NT2/D1 (cell line): ENCODE measurements at regions not wholly inside any gene's neighbourhood (a gene's known extent, or its start where the extent isn't known, plus 50 kb on each side); places are given as distances from the start of the nearest gene placed in this dataset.

Experiments
- DNase-seq: peaks from one replicate; pipeline ENCODE4 v3.0.0-alpha.2; 2011; ENCODE audit warnings: low read depth, low spot score
- H3K27me3 ChIP-seq: 2 replicates; pipeline ENCODE4 v1.6.0; 2011; ENCODE audit warnings: mild to moderate bottlenecking; ENCODE audit not compliant: insufficient read length, insufficient read depth
- H3K36me3 ChIP-seq: 2 replicates; pipeline ENCODE4 v1.6.1; 2011; ENCODE audit warnings: mild to moderate bottlenecking, low read length, mixed read lengths; ENCODE audit not compliant: insufficient read depth, insufficient read length
- H3K4me1 ChIP-seq: 2 replicates; pipeline ENCODE4 v1.5.1; 2011; ENCODE audit not compliant: insufficient read depth, insufficient read length
- H3K4me3 ChIP-seq: 2 replicates; pipeline ENCODE4 v1.5.1; 2011; ENCODE audit warnings: low read depth; ENCODE audit not compliant: insufficient read length
- H3K9ac ChIP-seq: 2 replicates; pipeline ENCODE4 v1.6.0; 2011; ENCODE audit warnings: low read depth; ENCODE audit not compliant: insufficient read length
- H3K9me3 ChIP-seq: 2 replicates; pipeline ENCODE4 v1.5.1; 2011; ENCODE audit warnings: mild to moderate bottlenecking, low read length; ENCODE audit not compliant: insufficient read depth
- SUZ12 ChIP-seq: IDR thresholded peaks from 2 replicates; pipeline ENCODE4 v1.6.1; 2011; ENCODE audit not compliant: insufficient read length, insufficient read depth; ENCODE audit errors: extremely low read depth
- YY1 ChIP-seq: IDR thresholded peaks from 2 replicates; pipeline ENCODE4 v1.6.1; 2011; ENCODE audit not compliant: insufficient read length, insufficient read depth
- ZNF274 ChIP-seq: IDR thresholded peaks from 2 replicates; pipeline ENCODE4 v1.6.1; 2011; ENCODE audit warnings: mild to moderate bottlenecking, low read depth, low read length

DNA sequence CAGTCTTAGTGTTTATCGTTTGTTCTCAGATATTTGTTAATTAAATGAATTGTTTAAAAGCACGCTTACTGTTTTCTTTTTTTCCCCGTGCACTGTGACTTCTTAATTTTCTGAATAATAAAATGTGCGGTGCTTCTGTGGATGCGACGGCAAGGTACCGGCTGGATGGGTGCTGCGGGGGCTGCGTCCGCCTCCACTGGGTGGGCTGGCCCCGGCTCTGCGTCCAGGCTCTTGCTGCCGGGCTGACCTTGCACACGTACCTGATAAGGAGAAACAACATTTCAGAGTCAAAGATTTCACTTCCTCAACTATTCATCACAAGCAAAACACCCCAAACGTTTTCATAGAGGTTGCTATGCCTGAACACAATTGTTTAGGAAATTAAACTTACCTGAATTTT lies 404.0 kb upstream of the IRX1 start:
- no peak overlapping the region for H3K9ac ChIP-seq
- no peak for TF ChIP-seq YY1
- no peak for TF ChIP-seq SUZ12
- TF ChIP-seq ZNF274 = no peak
- no peaks in the 10 kb centered on the region for H3K9me3 ChIP-seq
- no peaks in the 10 kb centered on the region for H3K36me3 ChIP-seq
- H3K4me3 ChIP-seq = no peak overlapping the region
- H3K4me1 ChIP-seq = no peaks in the 10 kb centered on the region
- no peaks in the 10 kb centered on the region for H3K27me3 ChIP-seq
- no peak for DNase-seq

DNA sequence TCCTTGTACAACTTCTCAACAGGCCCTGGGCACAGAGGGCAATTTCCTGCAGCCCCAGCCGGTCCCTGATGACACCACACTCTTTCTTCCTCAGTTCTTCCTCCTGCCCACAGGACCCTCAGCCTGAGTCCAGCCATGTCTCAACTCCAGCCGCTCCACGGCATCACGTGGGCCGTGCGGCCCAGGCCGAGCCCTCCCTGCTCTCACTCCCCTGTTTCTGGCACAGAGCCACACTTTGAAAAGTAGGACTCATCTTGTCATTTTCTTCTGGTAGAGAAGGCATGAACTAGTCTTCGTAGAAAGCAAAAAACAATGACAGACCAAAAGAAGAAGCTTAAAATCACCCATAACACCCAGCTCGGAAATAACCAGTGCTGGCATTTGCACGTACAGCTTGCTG lies 404.7 kb upstream of the IRX1 start:
- no peak overlapping the region for H3K4me3 ChIP-seq
- no peak overlapping the region for H3K9ac ChIP-seq
- no peaks in the 10 kb centered on the region for H3K27me3 ChIP-seq
- TF ChIP-seq YY1 (no peak), ZNF274 (no peak), SUZ12 (no peak)
- no peak for DNase-seq
- no peaks in the 10 kb centered on the region for H3K36me3 ChIP-seq
- H3K9me3 ChIP-seq = no peaks in the 10 kb centered on the region
- H3K4me1 ChIP-seq = no peaks in the 10 kb centered on the region

DNA sequence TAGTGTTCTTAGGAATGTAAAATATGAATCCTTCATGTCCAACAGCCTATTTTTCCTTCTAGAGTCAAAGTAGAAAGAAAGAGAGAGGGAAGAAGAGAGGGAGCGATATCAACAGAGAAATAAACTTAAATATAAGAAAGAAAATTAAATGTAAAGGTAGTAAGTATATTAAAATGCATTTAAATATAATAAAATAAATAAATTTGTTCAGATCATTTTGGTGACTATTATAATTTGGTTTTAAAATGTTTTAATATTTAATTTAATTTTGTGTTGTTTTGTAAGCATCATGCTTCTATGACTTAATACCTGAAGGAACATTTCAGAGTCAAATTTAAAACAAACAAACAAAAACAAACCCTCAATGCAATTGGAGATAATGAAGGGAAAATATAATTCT lies 405.2 kb upstream of the IRX1 start:
- Histone ChIP-seq H3K4me3 (no peak overlapping the region), H3K27me3 (no peaks in the 10 kb centered on the region), H3K36me3 (no peaks in the 10 kb centered on the region), H3K9me3 (no peaks in the 10 kb centered on the region), H3K9ac (no peak overlapping the region), H3K4me1 (no peaks in the 10 kb centered on the region)
- TF ChIP-seq SUZ12 (no peak), YY1 (no peak), ZNF274 (no peak)
- DNase-seq = no peak

DNA sequence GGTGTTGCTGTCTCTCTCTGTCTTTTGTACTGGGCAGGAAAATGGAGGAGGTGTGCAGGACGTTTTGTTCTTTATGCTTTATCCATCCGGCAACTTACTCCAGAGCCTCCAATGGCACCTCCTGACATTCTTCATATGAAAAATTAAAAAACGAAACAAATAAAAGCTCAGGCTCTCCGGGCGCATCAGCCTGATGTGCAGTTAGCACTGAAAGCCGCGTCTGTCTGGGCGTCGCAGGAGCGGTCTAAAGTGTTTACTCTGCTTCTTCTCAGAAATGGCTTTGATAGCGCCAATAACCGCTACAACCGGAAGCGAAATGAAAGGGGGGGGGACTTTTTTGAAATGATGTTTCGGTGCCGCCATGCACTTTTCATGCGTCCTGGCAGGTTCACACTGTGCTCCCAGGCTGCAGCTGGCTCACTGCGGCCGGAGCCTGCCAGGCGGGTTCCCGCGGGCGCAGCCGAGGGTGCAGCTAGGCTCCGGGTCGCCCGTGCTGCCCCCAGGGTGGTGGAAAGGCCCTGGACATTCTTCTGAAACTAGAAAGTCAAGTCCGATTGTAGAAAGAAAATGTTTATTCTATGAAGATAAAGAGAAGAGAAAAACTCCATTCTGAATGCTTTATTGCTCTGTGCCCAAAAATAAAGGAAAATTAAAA lies 407.7 kb upstream of the IRX1 start:
- no peak for DNase-seq
- no peaks in the 10 kb centered on the region for H3K27me3 ChIP-seq
- H3K36me3 ChIP-seq = no peaks in the 10 kb centered on the region
- H3K9me3 ChIP-seq = no peaks in the 10 kb centered on the region
- TF ChIP-seq YY1 (no peak), SUZ12 (no peak), ZNF274 (no peak)
- H3K4me3 ChIP-seq = no peak overlapping the region
- no peaks in the 10 kb centered on the region for H3K4me1 ChIP-seq
- H3K9ac ChIP-seq = no peak overlapping the region

DNA sequence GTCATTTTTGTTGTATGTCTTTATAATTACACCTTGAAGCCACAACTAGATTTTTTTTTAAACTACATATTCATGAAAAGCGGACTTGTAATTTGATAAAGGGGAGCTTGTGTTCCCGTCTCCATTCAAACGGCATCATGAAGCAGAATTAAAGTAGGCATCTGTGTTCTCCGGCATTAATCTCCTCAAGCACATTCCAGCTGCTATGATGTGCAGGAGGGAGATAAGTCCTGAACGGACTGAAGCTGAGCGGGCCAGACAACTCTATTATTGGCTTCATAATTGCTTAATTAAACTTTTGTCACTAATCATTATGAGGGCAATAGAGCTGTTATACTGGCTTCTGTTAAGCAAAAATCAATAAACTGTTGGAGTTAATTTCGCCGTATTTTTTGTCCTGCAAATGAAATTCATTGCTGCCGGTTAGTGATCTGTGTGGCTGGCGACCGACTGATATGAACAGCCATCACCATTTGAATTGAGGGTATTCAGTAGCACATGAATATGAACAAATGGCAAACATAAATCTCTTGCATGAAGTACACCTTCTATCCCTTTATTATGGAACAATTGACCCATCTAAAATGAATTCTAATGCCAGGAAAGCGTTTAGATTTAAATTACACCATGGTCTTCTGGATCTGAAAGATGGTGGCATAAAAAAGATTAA lies 408.8 kb upstream of the IRX1 start:
- DNase-seq = no peak
- Histone ChIP-seq H3K4me3 (no peak overlapping the region), H3K36me3 (no peaks in the 10 kb centered on the region), H3K27me3 (no peaks in the 10 kb centered on the region), H3K4me1 (no peaks in the 10 kb centered on the region), H3K9me3 (no peaks in the 10 kb centered on the region), H3K9ac (no peak overlapping the region)
- TF ChIP-seq ZNF274 = no peak
- no peak for TF ChIP-seq SUZ12
- no peak for TF ChIP-seq YY1

DNA sequence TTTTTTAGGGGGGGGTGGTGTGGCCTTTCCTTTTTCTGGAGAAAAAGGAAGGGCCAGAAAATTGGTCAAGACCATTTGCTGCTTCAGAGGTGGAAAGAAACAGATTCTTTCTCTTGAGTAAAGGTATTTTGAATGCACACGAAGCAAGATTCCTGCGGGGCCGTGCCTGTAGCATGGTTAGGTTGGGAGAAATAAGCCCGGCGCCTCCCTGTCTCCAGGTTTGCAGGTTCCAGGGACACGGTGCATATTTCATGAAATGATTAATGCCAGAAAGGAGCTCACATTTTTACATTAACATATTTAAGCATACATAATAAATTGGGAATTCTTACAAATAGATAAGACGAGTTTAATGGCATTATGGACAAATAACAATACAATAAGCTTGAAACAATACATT lies 409.5 kb upstream of the IRX1 start:
- no peak overlapping the region for H3K4me3 ChIP-seq
- no peaks in the 10 kb centered on the region for H3K36me3 ChIP-seq
- TF ChIP-seq YY1 (no peak), ZNF274 (no peak), SUZ12 (no peak)
- no peak overlapping the region for H3K9ac ChIP-seq
- H3K9me3 ChIP-seq = no peaks in the 10 kb centered on the region
- H3K4me1 ChIP-seq = no peaks in the 10 kb centered on the region
- DNase-seq = no peak
- no peaks in the 10 kb centered on the region for H3K27me3 ChIP-seq

DNA sequence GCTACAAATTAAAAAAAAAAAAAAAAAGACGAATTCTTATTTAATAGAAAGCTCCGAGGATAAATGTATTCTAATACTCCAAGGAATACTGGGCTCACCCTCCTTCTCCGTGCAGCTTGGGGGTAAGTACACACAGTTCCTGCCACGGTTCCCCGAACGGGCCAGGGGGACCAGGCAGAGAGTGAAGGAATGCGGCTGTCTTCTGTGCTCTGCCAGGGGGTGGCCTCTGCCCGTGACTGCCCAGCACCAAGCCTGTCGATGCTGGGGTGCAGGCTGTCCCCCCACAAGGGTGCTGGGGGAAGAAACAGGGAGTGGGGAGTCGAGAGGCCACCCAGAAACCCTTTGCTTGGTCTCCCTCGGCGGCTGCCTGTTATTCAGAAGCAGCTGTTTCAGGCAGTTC lies 410.1 kb upstream of the IRX1 start:
- no peak for DNase-seq
- Histone ChIP-seq H3K36me3 (no peaks in the 10 kb centered on the region), H3K27me3 (no peaks in the 10 kb centered on the region), H3K9ac (no peak overlapping the region), H3K4me1 (no peaks in the 10 kb centered on the region), H3K9me3 (no peaks in the 10 kb centered on the region), H3K4me3 (no peak overlapping the region)
- TF ChIP-seq YY1 (no peak), ZNF274 (no peak), SUZ12 (no peak)
